HCT116 (cell line): ENCODE measurements at regions not wholly inside any gene's neighbourhood (a gene's known extent, or its start where the extent isn't known, plus 50 kb on each side); places are given as distances from the start of the nearest gene placed in this dataset.

ENCODE experiments used
- ATAC-seq: fragments of 200-7000 bp; cut with Tn5 transposase; 2 replicates; pipeline ENCODE4 v1.9.1; 2020; ENCODE audit warnings: mild to moderate bottlenecking, moderate library complexity
- BruUV-seq: library from RNA; stranded (reverse); fragments of 400-500 nt; replicated peaks from 2 replicates; lab custom pipeline; 2021; lab: Mats Ljungman, UMichigan
- CTCF ChIA-PET: fragments of 300-600 bp; sonication (Branson Sonifier 250); formaldehyde crosslinking; loops from one replicate; lab custom pipeline; 2021; ENCODE audit warnings: antibody characterized with exemption; lab: Charles Lee
- POLR2A ChIA-PET: fragments of 300-600, 350-600 bp; sonication (Branson Sonifier 250); formaldehyde crosslinking; loops from one replicate; lab custom pipeline; 2021; ENCODE audit warnings: antibody characterized with exemption; lab: Charles Lee
- RAD21 ChIA-PET, 2 experiments: fragments of 300-600 bp; sonication (Branson Sonifier 250); formaldehyde crosslinking; loops; one replicate each; lab custom pipeline; 2023; ENCODE audit warnings: low total read pairs in 2 of 2; ENCODE audit not compliant: uncharacterized antibody in 2 of 2, unreplicated experiment in 2 of 2, low non-redundant PET in 1 of 2; lab: Charles Lee
- DNase-seq: peaks from one replicate; pipeline ENCODE4 v3.0.0-alpha.2; 2010; ENCODE audit warnings: low read depth, low spot score
- H2AFZ ChIP-seq: fragments of 200-600 bp; shearing (Covaris generic), sonication (generic); 2 replicates; pipeline ENCODE4 v1.6.1; 2017; ENCODE audit warnings: low read depth, mixed run types, mixed read lengths, antibody characterized with exemption, low read length; ENCODE audit not compliant: poor library complexity, severe bottlenecking
- H3K27ac ChIP-seq: 2 replicates; pipeline ENCODE4 v1.5.1; 2012; ENCODE audit warnings: low read depth, low read length
- H3K27me3 ChIP-seq: fragments of 200-600 bp; sonication (generic); 2 replicates; pipeline ENCODE4 v1.6.1; 2016; ENCODE audit warnings: mixed run types, low read length, mixed read lengths; ENCODE audit not compliant: insufficient read depth
- H3K36me3 ChIP-seq, 2 experiments: fragments of 200-500 bp in 1 of 2; fragments of 200-600 bp in 1 of 2; sonication (Bioruptor generic) in 1 of 2; sonication (generic) in 1 of 2; 2 replicates each; pipeline versions ENCODE4 v1.5.1 to v1.6.1; 2014 to 2016; ENCODE audit warnings: low read length in 2 of 2, inconsistent platforms in 1 of 2, mixed read lengths in 1 of 2, mixed run types in 1 of 2; ENCODE audit not compliant: insufficient read depth in 2 of 2, control insufficient read depth in 1 of 2
- H3K4me1 ChIP-seq, 2 experiments: fragments of 200-600 bp in 1 of 2; sonication (generic) in 1 of 2; 2 replicates each; pipeline versions ENCODE4 v1.5.1 to v1.6.1; 2012 to 2017; ENCODE audit warnings: low read length in 2 of 2, inconsistent platforms in 1 of 2, mild to moderate bottlenecking in 1 of 2, mixed read lengths in 1 of 2, mixed run types in 1 of 2, moderate library complexity in 1 of 2; ENCODE audit not compliant: insufficient read depth in 2 of 2, control insufficient read depth in 1 of 2
- H3K4me2 ChIP-seq: fragments of 200-600 bp; sonication (generic); 2 replicates; pipeline ENCODE4 v1.6.1; 2017; ENCODE audit warnings: mixed run types, low read length, mixed read lengths
- H3K4me3 ChIP-seq, 2 experiments: fragments of 200-600 bp in 1 of 2; sonication (generic) in 1 of 2; replicated peaks in 1 of 2; 2 replicates each; pipeline ENCODE4 v1.5.1; 2011 to 2016; ENCODE audit warnings: low read length in 2 of 2, control low read depth in 1 of 2, low read depth in 1 of 2, mild to moderate bottlenecking in 1 of 2, mixed read lengths in 1 of 2, mixed run types in 1 of 2
- H3K79me2 ChIP-seq: fragments of 200-600 bp; sonication (generic); 2 replicates; pipeline ENCODE4 v1.6.1; 2017; ENCODE audit warnings: mild to moderate bottlenecking, mixed run types, low read length, moderate library complexity, mixed read lengths; ENCODE audit not compliant: insufficient read depth
- H3K9ac ChIP-seq: fragments of 200-600 bp; sonication (generic); 2 replicates; pipeline ENCODE4 v1.6.1; 2016; ENCODE audit warnings: low read length, mixed read lengths
- H3K9me2 ChIP-seq: fragments of 200-600 bp; sonication (generic), shearing (Covaris generic); 2 replicates; pipeline ENCODE4 v1.6.1; 2017; ENCODE audit warnings: mixed run types, mild to moderate bottlenecking, moderate library complexity; ENCODE audit not compliant: insufficient read depth
- H3K9me3 ChIP-seq, 2 experiments: fragments of 200-500 bp in 1 of 2; fragments of 200-600 bp in 1 of 2; sonication (Bioruptor generic) in 1 of 2; sonication (generic) in 1 of 2; 2 replicates each; pipeline ENCODE4 v1.6.1; 2014 to 2017; ENCODE audit warnings: low read length in 2 of 2, mixed read lengths in 2 of 2, inconsistent platforms in 1 of 2, low read depth in 1 of 2, mild to moderate bottlenecking in 1 of 2, mixed run types in 1 of 2, moderate library complexity in 1 of 2; ENCODE audit not compliant: control insufficient read depth in 1 of 2, insufficient read depth in 1 of 2
- H4K20me1 ChIP-seq: fragments of 200-600 bp; sonication (generic), shearing (Covaris generic); 2 replicates; pipeline ENCODE4 v1.6.1; 2017; ENCODE audit warnings: mixed run types, mild to moderate bottlenecking, moderate library complexity; ENCODE audit not compliant: insufficient read depth
- CEBPB ChIP-seq: IDR thresholded peaks from 2 replicates; pipeline ENCODE4 v1.6.1; 2012; ENCODE audit warnings: low read depth
- ELF1 ChIP-seq: IDR thresholded peaks from 2 replicates; pipeline ENCODE4 v1.6.1; 2012; ENCODE audit warnings: low read depth, borderline replicate concordance
- EZH2phosphoT487 ChIP-seq: fragments of 200-600 bp; IDR thresholded peaks from 2 replicates; pipeline ENCODE4 v1.6.1; 2018; ENCODE audit warnings: antibody characterized with exemption, borderline replicate concordance
- FOSL1 ChIP-seq: IDR thresholded peaks from 2 replicates; pipeline ENCODE4 v1.6.1; 2012; ENCODE audit warnings: low read depth
- JUND ChIP-seq: IDR thresholded peaks from 2 replicates; pipeline ENCODE4 v1.6.1; 2012
- MAX ChIP-seq: IDR thresholded peaks from 2 replicates; pipeline ENCODE4 v1.6.1; 2012
- REST ChIP-seq: IDR thresholded peaks from 2 replicates; pipeline ENCODE4 v1.6.1; 2012; ENCODE audit warnings: low read depth
- SP1 ChIP-seq: IDR thresholded peaks from 2 replicates; pipeline ENCODE4 v1.6.1; 2012; ENCODE audit warnings: low read depth
- YY1 ChIP-seq: IDR thresholded peaks from 2 replicates; pipeline ENCODE4 v1.6.1; 2011; ENCODE audit warnings: low read length, low read depth, moderate library complexity, mild to moderate bottlenecking; ENCODE audit not compliant: insufficient replicate concordance; ENCODE audit errors: extremely low read depth
- intact Hi-C: fragments of 100-400 bp; cut with micrococcal nuclease; formaldehyde crosslinking; loops from 2 replicates; pipeline ENCODE4 v1.10.0; 2022

DNA sequence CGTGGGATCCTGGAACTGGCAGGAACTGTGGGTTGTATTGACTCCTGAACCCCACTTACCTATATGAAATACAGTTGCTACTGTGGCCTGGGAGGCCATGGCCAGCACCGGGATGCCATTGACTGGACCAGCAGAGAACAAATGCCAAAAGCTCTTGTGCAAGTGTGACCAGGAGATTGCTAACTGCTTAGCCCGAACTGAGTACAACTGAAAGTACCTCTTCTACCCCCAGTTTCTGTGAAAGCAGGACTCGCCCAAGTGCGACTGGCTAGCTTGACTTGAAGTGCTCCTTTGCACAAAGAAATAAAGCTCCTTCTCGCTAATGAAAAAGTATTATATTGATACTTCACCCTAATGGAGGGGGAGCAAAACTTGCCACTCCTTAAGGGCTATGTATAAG, 101.3 kb upstream of the ATP11B start:
- no peaks in the 10 kb centered on the region for H3K27me3 ChIP-seq
- ChIA-PET RAD21 (no interaction called here), POLR2A (no interaction called here), CTCF (no interaction called here)
- no peak overlapping the region for H3K4me2 ChIP-seq
- DNase-seq (no peak), ATAC-seq (no peak)
- no peaks in the 10 kb centered on the region for H3K9me2 ChIP-seq
- H4K20me1 ChIP-seq, result no peaks in the 10 kb centered on the region
- H3K9me3 ChIP-seq, result no peaks in the 10 kb centered on the region
- H3K4me1 ChIP-seq, result no peaks in the 10 kb centered on the region
- TF ChIP-seq MAX (no peak), ELF1 (no peak), REST (no peak), JUND (no peak), SP1 (no peak), FOSL1 (no peak), YY1 (no peak), EZH2phosphoT487 (no peak), CEBPB (no peak)
- no peaks in the 10 kb centered on the region for H3K79me2 ChIP-seq
- no TSS peak for BruUV-seq
- no peak overlapping the region for H3K27ac ChIP-seq
- no peak overlapping the region for H3K9ac ChIP-seq
- H2AFZ ChIP-seq, result no peak overlapping the region
- H3K4me3 ChIP-seq, result no peak overlapping the region
- H3K36me3 ChIP-seq, result no peaks in the 10 kb centered on the region
- intact Hi-C loops, result no loop called here
